Peyer's patch (tissue), 4 donors: ENCODE measurements at regions not wholly inside any gene's neighbourhood (a gene's known extent, or its start where the extent isn't known, plus 50 kb on each side); places are given as distances from the start of the nearest gene placed in this dataset.

Experiments
- DNase-seq, 3 donors: peaks; one replicate each; pipeline ENCODE4 v3.0.0-alpha.2; 2017 to 2019
- H3K27ac ChIP-seq, 4 donors: fragments of 200-600 bp; sonication (generic); one replicate each; pipeline ENCODE4 v1.5.1; 2016 to 2019
- H3K27me3 ChIP-seq, 2 donors: fragments of 200-600 bp; sonication (generic); one replicate each; pipeline ENCODE4 v1.5.1; 2019
- H3K36me3 ChIP-seq, 3 donors: fragments of 200-600 bp; sonication (generic); one replicate each; pipeline ENCODE4 v1.5.1; 2016 to 2019
- H3K4me1 ChIP-seq, 4 donors: fragments of 200-600 bp; sonication (generic); one replicate each; pipeline ENCODE4 v1.5.1; 2016 to 2019
- H3K4me3 ChIP-seq, 4 donors: fragments of 200-600 bp; sonication (generic); 1 replicate in 3 of 4; 2 replicates in 1 of 4; pipeline ENCODE4 v1.5.1; 2016 to 2019; ENCODE audit warnings: mild to moderate bottlenecking in 1 of 4
- H3K9me3 ChIP-seq, 4 donors: fragments of 200-600 bp; sonication (generic); one replicate each; pipeline ENCODE4 v1.5.1; 2016 to 2019; ENCODE audit warnings: mild to moderate bottlenecking in 1 of 4
- POLR2A ChIP-seq, 2 donors: fragments of 450-650 bp; IDR thresholded peaks; one replicate each; pipeline ENCODE4 v1.5.1; 2017; ENCODE audit warnings: antibody characterized with exemption in 2 of 2, mild to moderate bottlenecking in 2 of 2, moderate library complexity in 2 of 2
- TF ChIP-seq, protein P1 (sequence below), 6 experiments: fragments of 450-650 bp in 4 of 6; fragments of 200-600 bp in 2 of 6; sonication (generic) in 1 of 6; IDR thresholded peaks; one replicate each; pipeline ENCODE4 v1.5.1; 2017 to 2019; ENCODE audit warnings: antibody characterized with exemption in 6 of 6, mild to moderate bottlenecking in 3 of 6, moderate library complexity in 1 of 6

DNA sequence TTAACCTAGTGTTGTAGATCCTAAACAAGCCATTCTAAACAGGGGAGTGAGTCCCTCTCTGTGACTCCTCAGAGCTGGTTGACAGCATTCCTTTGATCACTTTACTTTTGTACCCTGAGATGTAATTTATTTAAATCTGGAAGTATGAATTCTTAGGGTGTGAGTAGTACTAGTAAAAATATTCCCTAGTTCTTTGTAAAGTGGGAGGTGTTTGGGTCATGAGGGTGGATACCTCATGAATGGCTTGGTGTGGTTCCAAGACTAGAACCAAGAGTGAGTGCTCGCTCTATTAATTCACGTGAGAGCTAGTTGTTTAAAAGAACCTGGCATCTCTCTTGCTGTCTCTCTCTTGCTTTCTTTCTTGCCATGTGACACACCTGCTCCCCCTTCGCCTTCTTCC lies 223.7 kb downstream of the SQOR start:
- H3K4me1 ChIP-seq = no peaks in the 10 kb centered on the region
- no peak for DNase-seq
- H3K27me3 ChIP-seq = no peaks in the 10 kb centered on the region
- no peak for TF ChIP-seq POLR2A (IDR thresholded peaks at IDR 0.05)
- no peak overlapping the region for H3K27ac ChIP-seq
- no peaks in the 10 kb centered on the region for H3K36me3 ChIP-seq
- H3K4me3 ChIP-seq = no peak overlapping the region
- no peaks in the 10 kb centered on the region for H3K9me3 ChIP-seq

DNA sequence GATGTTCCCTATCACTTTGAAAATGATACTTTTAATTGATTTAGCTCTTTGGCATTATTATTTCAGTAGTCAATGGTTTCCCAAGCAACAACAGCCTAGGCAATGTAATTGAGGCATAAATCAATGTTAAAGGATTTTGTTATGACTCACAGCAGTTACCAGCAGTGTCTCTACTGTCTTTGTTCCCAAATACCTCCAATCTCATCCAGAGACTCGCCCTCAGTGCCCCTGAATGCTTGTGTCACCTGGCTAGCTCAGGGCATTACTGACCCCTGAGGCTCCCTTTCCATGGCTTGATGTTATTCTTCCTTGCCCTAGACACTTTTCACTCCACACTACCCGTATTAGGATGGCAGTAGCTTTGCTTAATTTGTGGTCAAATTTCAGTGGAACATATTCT lies 227.2 kb downstream of the SQOR start:
- H3K27ac ChIP-seq = no peak overlapping the region
- TF ChIP-seq POLR2A (IDR thresholded peaks at IDR 0.05) = no peak
- TF ChIP-seq, protein P1, sequence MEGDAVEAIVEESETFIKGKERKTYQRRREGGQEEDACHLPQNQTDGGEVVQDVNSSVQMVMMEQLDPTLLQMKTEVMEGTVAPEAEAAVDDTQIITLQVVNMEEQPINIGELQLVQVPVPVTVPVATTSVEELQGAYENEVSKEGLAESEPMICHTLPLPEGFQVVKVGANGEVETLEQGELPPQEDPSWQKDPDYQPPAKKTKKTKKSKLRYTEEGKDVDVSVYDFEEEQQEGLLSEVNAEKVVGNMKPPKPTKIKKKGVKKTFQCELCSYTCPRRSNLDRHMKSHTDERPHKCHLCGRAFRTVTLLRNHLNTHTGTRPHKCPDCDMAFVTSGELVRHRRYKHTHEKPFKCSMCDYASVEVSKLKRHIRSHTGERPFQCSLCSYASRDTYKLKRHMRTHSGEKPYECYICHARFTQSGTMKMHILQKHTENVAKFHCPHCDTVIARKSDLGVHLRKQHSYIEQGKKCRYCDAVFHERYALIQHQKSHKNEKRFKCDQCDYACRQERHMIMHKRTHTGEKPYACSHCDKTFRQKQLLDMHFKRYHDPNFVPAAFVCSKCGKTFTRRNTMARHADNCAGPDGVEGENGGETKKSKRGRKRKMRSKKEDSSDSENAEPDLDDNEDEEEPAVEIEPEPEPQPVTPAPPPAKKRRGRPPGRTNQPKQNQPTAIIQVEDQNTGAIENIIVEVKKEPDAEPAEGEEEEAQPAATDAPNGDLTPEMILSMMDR (IDR thresholded peaks at IDR 0.05) = no peak

DNA sequence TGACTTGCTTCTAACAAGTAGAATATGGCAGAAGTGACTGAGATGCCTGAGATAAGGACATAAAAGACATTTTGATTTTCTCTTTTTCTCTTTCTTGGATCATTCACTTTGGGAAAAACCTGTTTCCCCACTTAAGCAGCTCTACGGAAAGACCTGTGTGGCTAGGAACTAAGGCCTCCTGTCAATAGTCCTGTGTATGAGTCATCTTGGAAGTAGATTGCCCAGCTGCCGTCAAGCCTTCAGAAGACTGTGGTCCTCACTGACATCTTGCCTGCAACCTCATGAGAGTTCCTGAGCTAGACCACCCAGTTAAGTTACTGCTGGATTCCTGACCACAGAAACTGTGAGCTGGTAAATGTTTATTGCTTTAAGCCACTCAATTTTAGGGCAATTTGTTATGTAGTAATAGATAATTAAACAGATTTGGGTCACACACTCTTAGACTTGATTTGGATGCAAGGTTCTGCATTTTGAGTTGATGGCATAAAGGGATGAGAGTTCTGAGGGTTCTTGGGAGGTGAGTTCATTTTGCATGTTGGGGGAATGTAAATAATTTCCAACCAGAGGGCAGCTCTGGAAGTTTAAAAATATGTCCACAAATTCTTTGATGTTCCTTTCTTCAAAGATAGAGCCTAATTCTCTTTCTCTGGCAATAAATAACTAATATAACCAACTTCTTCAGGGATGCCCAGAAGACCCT lies 229.2 kb downstream of the SQOR start:
- Histone ChIP-seq H3K4me1 (no peaks in the 10 kb centered on the region), H3K27ac (no peak overlapping the region), H3K4me3 (no peak overlapping the region), H3K36me3 (no peaks in the 10 kb centered on the region), H3K9me3 (no peaks in the 10 kb centered on the region), H3K27me3 (no peaks in the 10 kb centered on the region)
- no peak for TF ChIP-seq POLR2A (IDR thresholded peaks at IDR 0.05)
- TF ChIP-seq, protein P1 (IDR thresholded peaks at IDR 0.05) = no peak
- no peak for DNase-seq

More for the DNA sequence above, 227.2 kb downstream of the SQOR start:
- no peak for DNase-seq
- H3K36me3 ChIP-seq = no peaks in the 10 kb centered on the region
- no peaks in the 10 kb centered on the region for H3K9me3 ChIP-seq
- no peak overlapping the region for H3K4me3 ChIP-seq
- no peaks in the 10 kb centered on the region for H3K27me3 ChIP-seq
- H3K4me1 ChIP-seq = no peaks in the 10 kb centered on the region

DNA sequence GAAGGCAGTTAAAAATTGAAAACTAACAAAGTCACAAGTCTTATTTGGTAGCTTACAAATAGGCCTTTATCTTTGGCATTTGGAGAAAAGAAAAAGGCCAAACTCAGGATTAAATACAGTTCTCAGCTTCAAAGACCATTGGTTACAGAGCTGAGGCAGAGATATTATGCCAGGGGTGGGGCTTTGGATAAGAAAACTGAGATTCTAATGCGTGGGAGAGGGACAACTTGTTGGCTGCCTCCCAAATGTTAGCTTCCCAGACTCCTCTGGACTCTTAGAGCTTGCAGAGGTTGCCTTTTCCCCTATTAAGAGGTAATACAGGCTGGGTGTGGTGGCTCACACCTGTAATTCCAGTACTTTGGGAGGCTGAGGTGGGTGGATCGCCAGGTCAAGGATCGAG lies 231.8 kb downstream of the SQOR start:
- Histone ChIP-seq H3K36me3 (no peaks in the 10 kb centered on the region), H3K9me3 (no peaks in the 10 kb centered on the region), H3K4me1 (no peaks in the 10 kb centered on the region), H3K27me3 (no peaks in the 10 kb centered on the region), H3K4me3 (no peak overlapping the region), H3K27ac (no peak overlapping the region)
- no peak for TF ChIP-seq POLR2A (IDR thresholded peaks at IDR 0.05)
- TF ChIP-seq, protein P1 (IDR thresholded peaks at IDR 0.05) = no peak
- no peak for DNase-seq

DNA sequence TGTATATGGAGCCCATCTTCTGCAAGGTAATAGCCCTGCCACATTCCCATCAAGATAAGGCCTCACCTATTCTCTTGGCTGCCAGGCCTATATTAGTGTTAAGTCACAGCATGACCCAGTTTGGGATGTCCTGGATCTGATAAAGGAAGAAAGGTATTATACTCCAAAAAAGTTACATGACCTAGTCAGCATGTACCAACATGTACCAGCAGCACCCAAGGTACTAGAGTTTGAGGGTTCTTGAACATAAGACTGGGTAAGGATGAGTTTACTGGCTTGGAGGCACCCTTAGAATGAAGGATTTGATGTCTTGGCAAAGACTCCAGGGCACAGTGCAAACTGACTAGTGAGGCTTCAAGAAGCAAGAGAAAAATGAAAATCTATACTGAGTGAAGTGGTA lies 232.5 kb downstream of the SQOR start:
- no peak for DNase-seq
- TF ChIP-seq, protein P1 (IDR thresholded peaks at IDR 0.05) = no peak
- no peak for TF ChIP-seq POLR2A (IDR thresholded peaks at IDR 0.05)
- no peak overlapping the region for H3K27ac ChIP-seq
- H3K36me3 ChIP-seq = no peaks in the 10 kb centered on the region
- no peaks in the 10 kb centered on the region for H3K9me3 ChIP-seq
- no peaks in the 10 kb centered on the region for H3K4me1 ChIP-seq
- H3K4me3 ChIP-seq = no peak overlapping the region
- no peaks in the 10 kb centered on the region for H3K27me3 ChIP-seq

DNA sequence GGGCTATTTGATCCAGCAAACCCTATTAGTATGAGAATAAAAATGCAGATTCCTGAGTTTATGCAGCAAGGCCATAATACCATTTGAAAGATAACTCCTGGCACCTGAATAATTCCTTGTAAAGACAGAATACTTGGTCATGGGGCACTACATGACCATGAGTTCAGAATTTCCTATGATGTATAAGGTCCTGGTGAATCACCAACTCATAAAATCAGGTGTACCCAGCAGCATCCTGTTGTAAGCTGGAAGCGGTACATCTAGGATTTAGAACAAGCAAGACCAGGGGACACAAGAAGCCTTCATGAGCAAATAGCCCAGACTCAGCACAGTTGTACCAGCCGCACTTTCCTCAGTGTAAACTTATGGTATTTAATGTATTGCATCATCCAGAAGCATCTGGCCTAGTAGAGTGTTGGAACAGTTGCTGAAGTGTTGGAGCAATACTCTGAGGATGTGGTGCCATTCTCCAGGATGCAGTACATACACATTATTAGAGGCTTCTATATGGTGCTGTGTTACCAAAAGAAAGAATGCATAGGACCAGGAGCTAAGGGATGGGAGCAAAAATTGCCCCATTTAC lies 233.4 kb downstream of the SQOR start:
- no peak for DNase-seq
- no peak overlapping the region for H3K27ac ChIP-seq
- H3K4me1 ChIP-seq = no peaks in the 10 kb centered on the region
- H3K4me3 ChIP-seq = no peak overlapping the region
- no peaks in the 10 kb centered on the region for H3K36me3 ChIP-seq
- no peaks in the 10 kb centered on the region for H3K9me3 ChIP-seq
- no peak for TF ChIP-seq POLR2A (IDR thresholded peaks at IDR 0.05)
- TF ChIP-seq, protein P1 (IDR thresholded peaks at IDR 0.05) = no peak
- no peaks in the 10 kb centered on the region for H3K27me3 ChIP-seq
